GM18870 (cell line): ENCODE measurements at regions not wholly inside any gene's neighbourhood (a gene's known extent, or its start where the extent isn't known, plus 50 kb on each side); places are given as distances from the start of the nearest gene placed in this dataset.
"Not testable (repeated sequence)": the region's sequence is repeated elsewhere in the genome, so short reads cannot be mapped to it uniquely, and the experiment has no call there.

Experiments
- ATAC-seq: cut with Tn5 transposase; IDR thresholded peaks from one replicate; pipeline ENCODE4 v1.9.1; 2021; ENCODE audit warnings: moderate library complexity; ENCODE audit not compliant: unreplicated experiment

- ATAC-seq: no peak
Measured at GRCh38 chr13:78876915-78877549, 218.1 kb upstream of the OBI1 start.

DNA sequence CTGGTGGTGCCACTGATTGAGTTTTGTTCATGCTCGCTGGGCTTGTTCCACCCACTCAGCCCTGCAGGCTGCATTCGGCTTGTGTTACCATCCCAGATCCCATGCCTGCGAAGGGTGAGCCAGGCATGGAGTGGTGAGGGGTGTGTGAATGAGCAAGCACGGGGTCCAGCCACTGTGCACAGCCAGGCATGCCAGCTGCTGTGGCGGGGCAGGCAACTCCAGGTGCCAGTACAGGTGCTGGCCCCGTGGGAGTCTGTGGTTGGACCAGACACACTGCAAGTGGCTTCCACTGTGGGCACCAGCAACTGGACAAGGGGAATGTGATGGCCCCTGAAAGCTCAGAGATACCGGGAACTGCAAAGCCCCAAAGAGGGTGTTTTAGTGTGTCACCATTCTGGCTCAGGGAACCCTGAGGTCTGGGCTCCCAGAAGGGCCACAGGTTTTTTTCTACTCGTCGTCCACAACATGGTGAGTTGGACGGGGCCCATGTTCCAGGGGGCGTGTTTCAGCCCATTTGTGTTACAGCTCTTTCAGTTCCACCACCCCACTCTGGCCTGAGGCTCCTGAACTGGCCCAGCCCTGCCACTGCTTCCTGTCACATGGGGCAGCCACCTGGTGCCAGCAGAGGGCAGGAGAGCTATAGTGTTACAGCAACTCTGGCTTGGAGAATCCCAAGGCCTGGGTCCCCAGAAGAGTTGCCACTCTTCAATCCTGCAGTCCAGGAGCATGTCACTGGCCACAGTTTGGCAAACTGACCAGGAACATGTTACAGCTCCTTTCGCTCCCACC, 217.0 kb upstream of the OBI1 start:
- ATAC-seq: no peak

DNA sequence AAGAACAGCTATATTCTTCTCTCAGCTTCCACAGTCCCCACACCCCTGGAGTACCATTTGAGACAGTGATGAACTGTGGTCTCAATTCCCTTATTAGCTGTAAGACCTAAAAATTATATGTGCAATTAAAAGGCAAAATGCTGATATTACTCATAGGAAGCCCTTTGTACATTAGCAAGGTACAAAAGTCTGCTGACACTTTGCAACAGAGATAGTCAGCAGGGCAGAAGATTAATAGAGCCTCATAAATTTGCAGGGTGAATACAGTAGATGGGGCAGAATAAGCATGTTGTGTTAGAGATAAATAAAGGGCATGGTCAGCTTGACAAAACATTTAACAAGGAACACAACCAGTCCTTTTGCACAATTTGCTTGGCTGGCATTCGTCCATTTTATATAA, 210.0 kb upstream of the OBI1 start:
- ATAC-seq: no peak

DNA sequence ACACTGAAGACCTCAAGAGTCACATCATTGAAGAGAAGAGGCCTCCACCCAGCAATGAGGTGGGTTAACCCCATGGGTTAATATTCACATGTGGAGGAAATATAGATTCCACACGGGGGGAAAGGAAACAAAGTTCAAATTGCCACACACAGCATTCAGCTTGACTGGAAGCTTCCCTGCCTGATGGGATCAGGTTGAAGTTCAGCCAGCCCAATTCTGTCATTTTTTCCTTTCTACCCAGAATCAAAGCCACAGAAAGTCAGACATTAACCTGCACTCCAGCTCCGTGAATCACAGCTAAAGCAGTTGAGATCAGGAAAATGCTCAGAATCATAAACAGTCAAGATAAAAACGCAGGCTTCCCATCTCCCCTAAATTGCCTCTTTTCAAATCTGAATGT, 208.7 kb upstream of the OBI1 start:
- no peak for ATAC-seq

DNA sequence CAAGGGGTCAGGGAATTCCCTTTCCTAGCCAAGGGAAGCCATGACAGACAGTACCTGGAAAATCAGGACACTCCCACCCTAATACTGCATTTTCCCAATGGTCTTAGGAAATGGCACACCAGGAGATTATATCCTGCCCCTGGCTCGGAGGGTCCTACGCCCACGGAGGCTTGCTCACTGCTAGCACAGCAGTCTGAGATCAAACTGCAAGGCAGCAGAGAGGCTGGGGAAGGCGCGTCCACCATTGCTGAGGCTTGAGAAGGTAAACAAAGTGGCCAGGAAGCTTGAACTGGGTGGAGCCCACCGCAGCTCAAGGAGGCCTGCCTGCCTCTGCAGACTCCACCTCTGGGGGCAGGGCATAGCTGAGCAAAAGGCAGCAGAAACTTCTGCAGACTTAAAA, 207.1 kb upstream of the OBI1 start:
- ATAC-seq: not testable (repeated sequence)

GRCh38 chr13:78862446-78862845, 203.5 kb upstream of the OBI1 start:
- ATAC-seq: no peak

- no peak for ATAC-seq
Measured at GRCh38 chr13:78852709-78853108, 193.8 kb upstream of the OBI1 start.

GRCh38 chr13:78845656-78846365, 186.9 kb upstream of the OBI1 start:
- no peak for ATAC-seq

- no peak for ATAC-seq
Measured at GRCh38 chr13:78844106-78844505, 185.2 kb upstream of the OBI1 start.

DNA sequence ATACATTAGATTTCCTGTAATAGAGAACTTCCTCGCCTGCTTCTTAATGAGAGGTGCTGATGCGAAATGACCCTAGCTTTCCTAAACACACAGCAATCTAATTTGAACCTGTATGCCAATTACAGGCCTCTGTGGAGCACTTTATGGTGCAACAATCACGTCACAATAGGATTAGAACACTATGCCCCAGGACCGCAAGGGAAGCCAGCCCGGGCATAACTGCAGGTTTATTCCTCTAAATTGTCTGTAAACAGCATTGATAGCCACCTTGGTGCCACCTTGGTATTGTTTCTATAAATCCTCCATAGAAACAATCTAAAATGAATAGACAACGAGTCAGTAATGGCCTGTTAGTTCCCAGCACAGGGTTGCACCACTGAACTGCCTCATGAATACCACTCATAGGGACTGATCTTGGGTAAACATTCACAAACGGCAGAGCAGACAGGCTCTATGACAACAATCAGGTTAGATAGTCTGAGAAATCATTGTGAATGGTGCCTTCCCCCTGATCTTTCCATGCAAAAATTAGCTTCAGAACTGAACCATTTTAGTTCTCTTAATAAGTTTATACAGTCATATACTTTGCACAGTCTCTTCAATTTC, 182.5 kb upstream of the OBI1 start:
- ATAC-seq: no peak

DNA sequence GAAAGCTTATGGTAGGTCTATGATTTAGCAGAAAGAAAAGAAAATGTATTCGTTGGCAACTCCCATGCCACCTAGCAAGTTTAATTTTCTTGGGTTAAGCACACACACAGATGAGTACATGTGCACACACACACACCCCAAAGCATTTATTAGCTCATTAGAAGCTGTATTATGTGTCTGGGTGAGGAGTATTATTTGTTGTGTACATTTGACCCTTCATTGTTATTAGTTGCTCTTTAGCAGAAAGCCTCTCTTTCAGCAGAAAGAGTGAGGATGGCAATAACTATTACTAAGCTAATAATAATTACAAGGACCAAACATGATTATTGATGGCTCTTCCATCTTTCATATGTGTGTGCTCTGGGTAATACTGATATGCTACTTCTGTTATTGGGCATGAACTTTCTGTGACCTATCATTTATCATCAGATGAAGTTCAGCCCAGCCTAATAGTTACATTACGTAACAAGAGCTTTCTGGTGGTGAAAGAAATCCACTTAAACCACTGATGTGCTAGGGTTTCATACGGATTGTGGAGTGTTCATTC, 177.4 kb upstream of the OBI1 start:
- ATAC-seq: no peak

DNA sequence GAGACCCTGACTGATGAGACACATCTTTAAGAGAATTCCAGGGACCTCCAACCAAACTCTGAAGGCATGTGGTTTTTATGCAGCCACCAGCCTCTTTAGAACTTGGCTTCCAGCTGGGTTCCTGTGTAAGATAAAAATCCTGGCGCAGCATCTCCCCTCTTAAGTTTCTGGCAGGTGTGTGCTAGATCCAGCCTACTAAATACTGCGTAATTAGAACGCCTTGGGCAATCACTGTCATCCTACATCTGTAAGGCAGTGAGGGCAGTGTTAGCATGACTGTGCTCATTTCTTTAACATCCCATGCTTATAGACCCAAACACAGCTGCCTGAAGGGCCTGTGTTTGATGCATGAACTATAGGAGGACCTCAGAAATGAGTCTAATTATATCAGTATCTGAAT, 173.5 kb upstream of the OBI1 start:
- ATAC-seq: no peak

GRCh38 chr13:78830508-78830907, 171.6 kb upstream of the OBI1 start:
- ATAC-seq: no peak

GRCh38 chr13:78829821-78830220, 170.9 kb upstream of the OBI1 start:
- no peak for ATAC-seq

DNA sequence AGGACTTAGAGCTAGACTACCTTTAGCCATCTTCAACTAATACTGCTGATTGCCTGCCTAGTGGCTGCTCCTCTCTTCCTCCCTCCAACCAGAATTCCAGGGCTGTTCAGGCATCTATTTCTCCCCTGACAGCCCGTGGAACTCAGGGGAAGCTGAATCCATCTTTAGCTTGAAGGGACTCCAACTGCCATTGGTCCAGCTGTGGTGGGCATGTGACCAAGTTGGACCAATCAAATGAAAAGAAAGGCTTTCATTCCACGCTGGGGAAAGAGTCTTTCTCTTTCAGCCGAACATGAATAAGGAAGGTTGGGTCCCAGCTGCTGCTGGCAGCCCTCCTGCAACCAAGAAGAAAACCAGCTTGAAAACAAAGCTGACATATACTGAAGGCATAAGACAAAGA, 168.5 kb upstream of the OBI1 start:
- no peak for ATAC-seq

DNA sequence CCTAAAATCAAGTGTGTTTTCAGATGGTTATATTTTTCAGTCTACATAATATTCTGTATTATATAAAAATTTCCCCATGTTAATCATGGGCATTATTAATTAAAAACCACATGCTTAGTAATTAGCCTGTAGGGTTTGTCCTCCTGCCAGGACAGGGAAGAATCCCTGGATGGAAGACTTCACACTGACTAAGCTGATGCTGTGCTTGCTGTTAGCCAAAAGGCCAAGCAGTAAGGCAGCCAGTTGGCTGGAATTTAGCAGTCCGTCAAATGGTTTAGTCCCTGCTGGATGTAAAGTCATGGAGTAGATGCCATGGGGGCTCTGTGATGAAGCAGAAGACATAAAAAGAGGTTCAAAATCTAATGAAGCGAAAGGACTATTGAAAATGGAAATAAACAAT, 168.0 kb upstream of the OBI1 start:
- no peak for ATAC-seq

DNA sequence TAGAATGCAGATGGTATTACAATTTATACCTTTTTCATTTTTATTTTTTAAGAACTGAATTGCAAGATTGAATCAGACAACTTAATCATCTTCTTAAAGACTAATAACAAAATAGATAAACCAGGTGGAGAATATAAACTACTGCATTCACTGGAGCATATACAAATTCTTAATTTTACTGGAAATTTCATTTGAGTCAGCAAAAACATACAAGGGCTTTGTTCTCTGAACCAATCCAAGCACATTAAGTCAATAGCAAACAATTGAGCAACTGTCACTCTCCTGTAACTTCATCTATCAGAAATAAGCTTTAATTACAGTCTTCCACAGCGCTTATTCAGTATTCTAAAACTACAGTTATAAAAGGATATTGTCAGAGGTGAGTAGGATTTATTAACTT, 167.4 kb upstream of the OBI1 start:
- no peak for ATAC-seq

- no peak for ATAC-seq
Measured at GRCh38 chr13:78820541-78820940, 161.6 kb upstream of the OBI1 start.

DNA sequence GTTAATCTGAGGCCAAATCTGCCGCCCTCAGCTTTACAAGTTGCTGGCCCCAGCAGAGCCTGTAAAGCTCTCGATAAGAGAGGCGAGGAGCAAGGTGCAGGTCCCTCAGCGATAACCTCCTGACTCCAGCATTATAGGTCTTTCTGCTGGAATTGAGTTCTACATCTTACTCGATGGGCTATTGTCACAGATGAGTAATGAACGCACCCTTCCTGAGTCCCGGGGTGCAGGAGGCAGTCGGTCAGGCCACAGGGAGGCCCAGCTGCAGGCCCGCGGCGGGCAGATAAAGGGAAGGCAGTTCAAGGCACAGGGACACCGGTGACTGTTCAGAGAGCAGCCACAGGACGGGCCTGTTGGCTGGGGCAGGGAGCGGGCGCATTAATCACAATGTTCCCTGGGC, 157.6 kb upstream of the OBI1 start:
- ATAC-seq: no peak

DNA sequence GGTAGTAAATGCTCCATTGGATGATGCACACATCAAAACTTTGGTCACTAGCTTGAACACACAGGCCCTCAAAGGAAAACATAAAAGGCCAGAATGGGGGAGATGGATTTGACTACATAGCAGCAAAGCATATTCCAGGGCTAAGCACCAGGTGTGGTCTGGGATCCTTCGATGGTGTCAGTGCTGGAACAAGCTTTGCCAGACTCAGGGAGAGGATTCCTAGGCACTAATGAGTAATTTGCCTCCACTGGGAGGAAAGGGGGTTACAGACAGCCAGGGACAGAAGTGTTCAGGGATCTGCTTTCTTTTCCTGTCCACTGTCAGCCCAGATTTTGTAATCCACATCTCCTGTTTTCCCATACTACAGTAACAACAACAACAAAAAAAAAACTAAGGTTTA, 157.2 kb upstream of the OBI1 start:
- no peak for ATAC-seq

GRCh38 chr13:78806457-78806856, 147.5 kb upstream of the OBI1 start:
- ATAC-seq: no peak
